ENCODE measurements at regions not wholly inside any gene's neighbourhood (a gene's known extent, or its start where the extent isn't known, plus 50 kb on each side); places are given as distances from the start of the nearest gene placed in this dataset.

- H3K9ac ChIP-seq (ENCODE audit: low read length in 5 of 5), result no peak overlapping the region
- no peak overlapping the region for H3K27ac ChIP-seq (ENCODE audit: low read depth, low read length)
- no peaks in the 10 kb centered on the region for H3K9me3 ChIP-seq (ENCODE audit: control insufficient read depth in 5 of 5, low read length in 5 of 5)
- H3K4me1 ChIP-seq (ENCODE audit: control insufficient read depth in 5 of 5, insufficient read depth in 5 of 5, low read length in 5 of 5), result no peaks in the 10 kb centered on the region
- H3K27me3 ChIP-seq (ENCODE audit: control insufficient read depth in 5 of 5, insufficient read depth in 4 of 5, low read length in 5 of 5), result no peaks in the 10 kb centered on the region
- no peaks in the 10 kb centered on the region for H3K36me3 ChIP-seq (ENCODE audit: control insufficient read depth in 5 of 5, insufficient read depth in 5 of 5, low read length in 5 of 5)
- no peak overlapping the region for H3K4me3 ChIP-seq (ENCODE audit: low read depth in 1 of 5, low read length in 5 of 5)
These were observed 70.5 kb upstream of the NT5C1B start for GRCh38 chr2:18659915-18660314.

- Histone ChIP-seq H3K9me3 (ENCODE audit: control insufficient read depth in 5 of 5, low read length in 5 of 5) (no peaks in the 10 kb centered on the region), H3K27me3 (ENCODE audit: control insufficient read depth in 5 of 5, insufficient read depth in 4 of 5, low read length in 5 of 5) (no peaks in the 10 kb centered on the region), H3K27ac (ENCODE audit: low read depth, low read length) (no peak overlapping the region)
These were observed 66.7 kb upstream of the NT5C1B start for GRCh38 chr2:18656048-18656447.

DNA sequence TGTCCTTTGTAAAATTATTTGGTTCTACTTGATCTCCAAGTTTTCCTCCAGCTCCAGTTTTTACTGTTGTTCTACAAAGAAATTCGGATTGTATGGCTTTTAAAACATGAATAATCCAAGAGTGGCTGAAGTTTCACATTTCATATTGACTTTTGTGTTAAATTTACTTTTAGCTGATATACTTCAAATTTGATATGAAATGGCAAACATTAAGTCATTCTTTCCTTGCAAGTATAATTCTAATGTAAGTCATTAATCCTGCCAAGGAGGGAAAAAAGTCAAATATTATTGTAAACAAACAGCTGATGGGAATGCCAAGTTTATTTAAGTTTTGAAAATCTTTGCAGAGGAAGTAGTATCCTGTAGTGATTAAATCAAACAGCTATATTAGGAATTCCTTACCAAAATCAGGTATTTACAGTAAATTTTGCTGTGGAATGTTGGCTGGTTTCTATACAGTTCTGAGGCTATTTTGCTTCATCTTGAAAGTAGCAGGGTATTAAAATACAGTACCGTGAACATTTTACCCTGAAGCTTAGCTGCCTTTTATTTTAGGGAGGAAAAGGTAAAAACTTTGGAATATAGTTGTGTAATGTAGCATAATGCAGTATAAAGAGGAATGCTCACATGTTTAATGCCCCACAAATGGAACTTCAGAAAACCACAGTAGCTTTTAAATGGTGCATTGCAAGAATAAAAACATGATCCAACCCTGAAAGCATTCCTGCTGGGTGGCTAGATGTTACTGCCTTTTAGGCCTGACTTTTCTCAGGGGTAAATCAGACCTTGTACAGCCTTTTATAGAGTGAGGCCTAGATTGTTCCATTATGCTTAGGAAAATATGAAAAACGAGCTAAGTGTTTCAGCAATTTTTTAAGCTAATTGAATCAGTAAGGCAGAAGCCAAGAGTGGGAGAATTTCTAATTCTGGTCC lies 62.7 kb upstream of the NT5C1B start:
- H3K27me3 ChIP-seq (ENCODE audit: control insufficient read depth in 5 of 5, insufficient read depth in 4 of 5, low read length in 5 of 5), result no peaks in the 10 kb centered on the region
- H3K27ac ChIP-seq (ENCODE audit: low read depth, low read length), result no peak overlapping the region
- H3K4me3 ChIP-seq (ENCODE audit: low read depth in 1 of 5, low read length in 5 of 5), result no peak overlapping the region

More at GRCh38 chr2:18656048-18656447, 66.7 kb upstream of the NT5C1B start:
- Histone ChIP-seq H3K4me1 (ENCODE audit: control insufficient read depth in 5 of 5, insufficient read depth in 5 of 5, low read length in 5 of 5) (peaks cover 0 to 6% (median 0%) of the 10 kb centered on the region in 5 donors), H3K36me3 (ENCODE audit: control insufficient read depth in 5 of 5, insufficient read depth in 5 of 5, low read length in 5 of 5) (no peaks in the 10 kb centered on the region), H3K4me3 (ENCODE audit: low read depth in 1 of 5, low read length in 5 of 5) (no peak overlapping the region), H3K9ac (ENCODE audit: low read length in 5 of 5) (no peak overlapping the region)

DNA sequence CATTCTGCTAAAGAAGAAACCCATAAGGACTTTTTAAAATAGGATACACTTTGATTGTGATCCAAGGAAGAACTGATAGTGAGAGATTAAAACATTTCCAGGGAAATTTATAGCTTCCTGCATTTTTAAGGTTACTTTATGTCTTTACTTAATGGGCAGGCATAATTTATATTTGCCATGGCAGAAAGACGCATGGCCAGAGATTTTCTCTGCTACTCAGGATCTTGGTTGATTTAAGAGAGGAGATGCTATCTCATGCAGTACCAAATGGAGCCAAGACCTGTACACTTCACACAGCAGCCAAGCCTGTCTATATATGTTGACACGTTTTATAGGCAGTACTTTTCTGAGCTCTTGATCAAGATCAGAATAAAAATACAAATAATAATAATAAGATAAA lies 60.9 kb upstream of the NT5C1B start:
- Histone ChIP-seq H3K4me1 (ENCODE audit: control insufficient read depth in 5 of 5, insufficient read depth in 5 of 5, low read length in 5 of 5) (peaks cover 0 to 6% (median 0%) of the 10 kb centered on the region in 5 donors), H3K27ac (ENCODE audit: low read depth, low read length) (no peak overlapping the region), H3K36me3 (ENCODE audit: control insufficient read depth in 5 of 5, insufficient read depth in 5 of 5, low read length in 5 of 5) (no peaks in the 10 kb centered on the region), H3K9ac (ENCODE audit: low read length in 5 of 5) (no peak overlapping the region), H3K9me3 (ENCODE audit: control insufficient read depth in 5 of 5, low read length in 5 of 5) (peaks cover 0 to 3% (median 0%) of the 10 kb centered on the region in 5 donors), H3K27me3 (ENCODE audit: control insufficient read depth in 5 of 5, insufficient read depth in 4 of 5, low read length in 5 of 5) (no peaks in the 10 kb centered on the region), H3K4me3 (ENCODE audit: low read depth in 1 of 5, low read length in 5 of 5) (no peak overlapping the region)

More for the DNA sequence above, 62.7 kb upstream of the NT5C1B start:
- H3K36me3 ChIP-seq (ENCODE audit: control insufficient read depth in 5 of 5, insufficient read depth in 5 of 5, low read length in 5 of 5), result no peaks in the 10 kb centered on the region
- H3K9ac ChIP-seq (ENCODE audit: low read length in 5 of 5), result peak overlapping the region in 1 of 5 donors; percentile 20
- no peaks in the 10 kb centered on the region for H3K9me3 ChIP-seq (ENCODE audit: control insufficient read depth in 5 of 5, low read length in 5 of 5)
- H3K4me1 ChIP-seq (ENCODE audit: control insufficient read depth in 5 of 5, insufficient read depth in 5 of 5, low read length in 5 of 5), result peaks cover 0 to 6% (median 0%) of the 10 kb centered on the region in 5 donors

DNA sequence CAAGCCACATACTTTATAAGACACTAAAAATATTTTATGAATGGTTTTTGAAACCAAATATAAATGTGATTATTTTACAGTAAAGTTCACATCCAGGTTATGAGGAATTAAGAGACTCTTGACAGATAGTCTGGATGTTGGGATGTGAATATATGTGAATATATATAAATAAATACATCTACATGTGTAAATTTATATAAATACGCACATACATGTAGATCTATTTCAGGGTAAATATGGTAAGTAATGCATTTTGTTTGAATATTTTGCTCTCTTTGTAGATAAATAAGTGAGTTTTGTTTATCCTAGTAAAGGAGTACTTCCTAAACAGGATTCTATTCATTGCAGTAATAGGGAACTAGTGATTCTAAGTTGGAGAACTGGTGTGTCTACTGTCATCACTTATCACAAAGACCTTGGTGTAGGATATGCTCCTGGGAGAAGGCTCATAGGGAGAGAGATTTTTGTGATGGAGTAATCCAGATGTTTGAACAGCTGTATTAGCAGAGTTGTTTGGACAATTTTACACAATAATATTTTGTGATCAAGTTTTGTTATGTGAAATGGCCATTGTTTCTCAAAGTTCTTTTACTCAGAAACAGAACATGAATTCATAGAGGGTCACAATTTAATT lies 60.2 kb upstream of the NT5C1B start:
- Histone ChIP-seq H3K4me1 (ENCODE audit: control insufficient read depth in 5 of 5, insufficient read depth in 5 of 5, low read length in 5 of 5) (peaks cover 0 to 6% (median 0%) of the 10 kb centered on the region in 5 donors), H3K27me3 (ENCODE audit: control insufficient read depth in 5 of 5, insufficient read depth in 4 of 5, low read length in 5 of 5) (no peaks in the 10 kb centered on the region), H3K9me3 (ENCODE audit: control insufficient read depth in 5 of 5, low read length in 5 of 5) (peaks cover 0 to 3% (median 0%) of the 10 kb centered on the region in 5 donors), H3K4me3 (ENCODE audit: low read depth in 1 of 5, low read length in 5 of 5) (no peak overlapping the region), H3K27ac (ENCODE audit: low read depth, low read length) (no peak overlapping the region), H3K36me3 (ENCODE audit: control insufficient read depth in 5 of 5, insufficient read depth in 5 of 5, low read length in 5 of 5) (no peaks in the 10 kb centered on the region), H3K9ac (ENCODE audit: low read length in 5 of 5) (no peak overlapping the region)

DNA sequence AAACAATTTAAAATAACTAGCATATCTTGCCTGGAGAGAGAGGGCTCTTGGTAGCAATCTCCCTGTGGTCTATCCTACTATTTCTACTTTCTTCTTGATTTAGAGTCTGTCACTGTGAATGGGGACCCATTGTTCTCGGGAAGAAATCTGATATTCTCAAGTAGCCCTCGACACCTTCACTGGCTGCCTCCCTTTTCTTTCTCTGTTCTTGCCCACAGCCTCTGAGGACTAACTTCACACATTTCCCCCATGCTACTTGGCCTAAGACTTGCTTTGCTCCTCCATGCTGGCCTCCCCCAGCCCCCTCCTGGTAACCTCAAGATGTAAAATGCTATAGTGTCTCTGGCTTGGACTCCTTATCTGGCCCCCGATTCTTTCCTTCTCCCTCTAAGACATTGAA lies 58.8 kb upstream of the NT5C1B start:
- Histone ChIP-seq H3K36me3 (ENCODE audit: control insufficient read depth in 5 of 5, insufficient read depth in 5 of 5, low read length in 5 of 5) (no peaks in the 10 kb centered on the region), H3K4me3 (ENCODE audit: low read depth in 1 of 5, low read length in 5 of 5) (no peak overlapping the region), H3K27ac (ENCODE audit: low read depth, low read length) (no peak overlapping the region)

GRCh38 chr2:18647731-18648130 lies 58.4 kb upstream of the NT5C1B start:
- Histone ChIP-seq H3K9me3 (ENCODE audit: control insufficient read depth in 5 of 5, low read length in 5 of 5) (peaks cover 0 to 3% (median 0%) of the 10 kb centered on the region in 5 donors), H3K27me3 (ENCODE audit: control insufficient read depth in 5 of 5, insufficient read depth in 4 of 5, low read length in 5 of 5) (no peaks in the 10 kb centered on the region), H3K36me3 (ENCODE audit: control insufficient read depth in 5 of 5, insufficient read depth in 5 of 5, low read length in 5 of 5) (no peaks in the 10 kb centered on the region), H3K9ac (ENCODE audit: low read length in 5 of 5) (no peak overlapping the region), H3K4me3 (ENCODE audit: low read depth in 1 of 5, low read length in 5 of 5) (no peak overlapping the region), H3K27ac (ENCODE audit: low read depth, low read length) (no peak overlapping the region), H3K4me1 (ENCODE audit: control insufficient read depth in 5 of 5, insufficient read depth in 5 of 5, low read length in 5 of 5) (peaks cover 0 to 9% (median 3%) of the 10 kb centered on the region in 5 donors)

More for the DNA sequence above, 58.8 kb upstream of the NT5C1B start:
- Histone ChIP-seq H3K9me3 (ENCODE audit: control insufficient read depth in 5 of 5, low read length in 5 of 5) (peaks cover 0 to 3% (median 0%) of the 10 kb centered on the region in 5 donors), H3K4me1 (ENCODE audit: control insufficient read depth in 5 of 5, insufficient read depth in 5 of 5, low read length in 5 of 5) (peaks cover 0 to 9% (median 3%) of the 10 kb centered on the region in 5 donors), H3K27me3 (ENCODE audit: control insufficient read depth in 5 of 5, insufficient read depth in 4 of 5, low read length in 5 of 5) (no peaks in the 10 kb centered on the region), H3K9ac (ENCODE audit: low read length in 5 of 5) (no peak overlapping the region)

DNA sequence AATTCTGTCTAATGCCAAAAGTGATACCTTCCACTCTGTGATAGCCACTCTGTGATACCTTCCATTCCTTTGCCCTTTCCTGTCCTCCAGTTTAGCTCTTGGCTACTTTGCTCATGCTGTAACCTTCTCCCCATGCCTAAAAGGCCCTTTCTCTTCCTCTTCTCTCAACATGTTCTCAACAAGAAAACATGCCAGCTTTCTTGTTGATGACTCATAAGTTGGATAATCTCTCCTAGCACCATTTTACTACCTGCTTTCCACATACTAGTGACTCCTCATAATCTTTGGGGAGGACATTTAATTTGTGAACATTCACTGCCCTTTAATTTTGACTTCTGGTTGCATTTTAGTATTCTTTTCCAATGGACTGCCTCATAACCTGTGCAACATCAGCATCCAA lies 55.9 kb upstream of the NT5C1B start:
- no peak overlapping the region for H3K4me3 ChIP-seq (ENCODE audit: low read depth in 1 of 5, low read length in 5 of 5)
- no peaks in the 10 kb centered on the region for H3K36me3 ChIP-seq (ENCODE audit: control insufficient read depth in 5 of 5, insufficient read depth in 5 of 5, low read length in 5 of 5)
- peaks cover 0 to 3% (median 0%) of the 10 kb centered on the region in 5 donors for H3K9me3 ChIP-seq (ENCODE audit: control insufficient read depth in 5 of 5, low read length in 5 of 5)
- H3K9ac ChIP-seq (ENCODE audit: low read length in 5 of 5), result no peak overlapping the region
- H3K27ac ChIP-seq (ENCODE audit: low read depth, low read length), result no peak overlapping the region
- H3K4me1 ChIP-seq (ENCODE audit: control insufficient read depth in 5 of 5, insufficient read depth in 5 of 5, low read length in 5 of 5), result peaks cover 0 to 3% (median 0%) of the 10 kb centered on the region in 5 donors
- no peaks in the 10 kb centered on the region for H3K27me3 ChIP-seq (ENCODE audit: control insufficient read depth in 5 of 5, insufficient read depth in 4 of 5, low read length in 5 of 5)

DNA sequence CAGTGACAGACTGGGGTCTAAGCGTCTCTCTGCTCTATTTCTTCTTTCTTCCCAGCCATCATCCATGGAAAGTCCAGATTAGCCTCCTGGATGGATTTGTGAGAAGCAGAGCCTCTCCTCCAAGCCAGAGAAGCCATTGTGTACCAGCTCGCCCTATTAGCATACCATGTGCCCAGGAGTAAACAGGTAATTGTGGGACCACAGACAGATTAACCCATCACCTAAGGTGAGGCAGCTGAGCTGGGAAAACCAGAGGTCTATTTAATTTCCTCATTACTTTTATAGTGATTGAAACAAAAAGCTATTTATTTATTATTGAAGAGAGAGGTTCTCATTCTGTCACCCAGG lies 54.7 kb upstream of the NT5C1B start:
- H3K27ac ChIP-seq (ENCODE audit: low read depth, low read length), result no peak overlapping the region
- no peak overlapping the region for H3K4me3 ChIP-seq (ENCODE audit: low read depth in 1 of 5, low read length in 5 of 5)
- no peak overlapping the region for H3K9ac ChIP-seq (ENCODE audit: low read length in 5 of 5)
- peaks cover 0 to 3% (median 0%) of the 10 kb centered on the region in 5 donors for H3K4me1 ChIP-seq (ENCODE audit: control insufficient read depth in 5 of 5, insufficient read depth in 5 of 5, low read length in 5 of 5)
- no peaks in the 10 kb centered on the region for H3K36me3 ChIP-seq (ENCODE audit: control insufficient read depth in 5 of 5, insufficient read depth in 5 of 5, low read length in 5 of 5)
- no peaks in the 10 kb centered on the region for H3K27me3 ChIP-seq (ENCODE audit: control insufficient read depth in 5 of 5, insufficient read depth in 4 of 5, low read length in 5 of 5)
- peaks cover 0 to 3% (median 0%) of the 10 kb centered on the region in 5 donors for H3K9me3 ChIP-seq (ENCODE audit: control insufficient read depth in 5 of 5, low read length in 5 of 5)

All from subcutaneous abdominal adipose tissue (tissue), 5 donors.